SK-N-SH treated with all-trans-retinoic acid at 6 μM for 48 hours (cell line): ENCODE measurements at regions not wholly inside any gene's neighbourhood (a gene's known extent, or its start where the extent isn't known, plus 50 kb on each side); places are given as distances from the start of the nearest gene placed in this dataset.

Experiments
- ARNTL ChIP-seq: fragments of 450-650 bp; formaldehyde crosslinking; IDR thresholded peaks from 2 replicates; pipeline ENCODE4 v1.5.0; 2020; ENCODE audit warnings: low read depth, mild to moderate bottlenecking, moderate library complexity, borderline replicate concordance
- ISL1 ChIP-seq: fragments of 250-450 bp; sonication (Bioruptor Pico); IDR thresholded peaks from 2 replicates; pipeline ENCODE4 v2.1.2; 2022; ENCODE audit warnings: mild to moderate bottlenecking, moderate library complexity
- RARB ChIP-seq: fragments of 250-450 bp; sonication (Bioruptor Pico); IDR thresholded peaks from 2 replicates; pipeline ENCODE4 v1.8.0; 2021; ENCODE audit warnings: mild to moderate bottlenecking, moderate library complexity
- SNAI2 ChIP-seq: fragments of 250-450 bp; sonication (Bioruptor Pico); IDR thresholded peaks from 2 replicates; pipeline ENCODE4 v1.5.0; 2020; ENCODE audit warnings: mild to moderate bottlenecking, moderate library complexity
- TCF4 ChIP-seq: fragments of 250-450 bp; sonication (Bioruptor Pico); IDR thresholded peaks from 2 replicates; pipeline ENCODE4 v1.8.0; 2021; ENCODE audit warnings: mild to moderate bottlenecking, moderate library complexity, borderline replicate concordance
- TOX ChIP-seq: fragments of 250-450 bp; sonication (Bioruptor Pico); IDR thresholded peaks from 2 replicates; pipeline ENCODE4 v1.8.0; 2021; ENCODE audit warnings: mild to moderate bottlenecking, moderate library complexity, borderline replicate concordance
- ZNF8 ChIP-seq: fragments of 450-650 bp; formaldehyde crosslinking; IDR thresholded peaks from 2 replicates; pipeline ENCODE4 v1.5.0; 2020; ENCODE audit warnings: mild to moderate bottlenecking, moderate library complexity
- TF ChIP-seq, protein P1 (sequence below): fragments of 250-450 bp; sonication (Bioruptor Pico); IDR thresholded peaks from 2 replicates; pipeline ENCODE4 v1.5.1; 2021; ENCODE audit warnings: mild to moderate bottlenecking, moderate library complexity
- TF ChIP-seq, protein P2 (sequence below): fragments of 250-450 bp; sonication (Bioruptor Pico); IDR thresholded peaks from 2 replicates; pipeline ENCODE4 v1.5.1; 2020; ENCODE audit warnings: low read depth, mild to moderate bottlenecking, moderate library complexity

DNA sequence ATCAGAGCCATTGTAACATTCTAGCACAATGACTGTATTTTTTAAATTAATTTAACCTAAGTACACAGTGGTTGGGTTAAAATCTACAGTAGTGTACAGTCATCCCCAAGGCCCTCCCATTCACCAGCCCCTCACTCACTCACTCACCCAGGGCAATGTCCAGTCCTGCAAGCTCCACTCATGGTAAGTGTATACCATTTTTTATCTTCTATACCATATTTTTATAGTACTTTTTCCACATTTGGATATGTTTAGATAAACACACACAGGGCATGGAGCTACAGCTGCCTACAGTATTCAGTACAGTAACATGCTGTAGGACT lies 72.1 kb downstream of the COPS8 start:
- TF ChIP-seq, protein P1, sequence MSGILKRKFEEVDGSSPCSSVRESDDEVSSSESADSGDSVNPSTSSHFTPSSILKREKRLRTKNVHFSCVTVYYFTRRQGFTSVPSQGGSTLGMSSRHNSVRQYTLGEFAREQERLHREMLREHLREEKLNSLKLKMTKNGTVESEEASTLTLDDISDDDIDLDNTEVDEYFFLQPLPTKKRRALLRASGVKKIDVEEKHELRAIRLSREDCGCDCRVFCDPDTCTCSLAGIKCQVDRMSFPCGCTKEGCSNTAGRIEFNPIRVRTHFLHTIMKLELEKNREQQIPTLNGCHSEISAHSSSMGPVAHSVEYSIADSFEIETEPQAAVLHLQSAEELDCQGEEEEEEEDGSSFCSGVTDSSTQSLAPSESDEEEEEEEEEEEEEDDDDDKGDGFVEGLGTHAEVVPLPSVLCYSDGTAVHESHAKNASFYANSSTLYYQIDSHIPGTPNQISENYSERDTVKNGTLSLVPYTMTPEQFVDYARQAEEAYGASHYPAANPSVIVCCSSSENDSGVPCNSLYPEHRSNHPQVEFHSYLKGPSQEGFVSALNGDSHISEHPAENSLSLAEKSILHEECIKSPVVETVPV = no peak
- TF ChIP-seq ISL1 (CRISPR knock-in tag) (no peak), RARB (no peak), TOX (CRISPR knock-in tag) (no peak), SNAI2 (CRISPR knock-in tag) (no peak), ZNF8 (CRISPR knock-in tag) (no peak), ARNTL (CRISPR knock-in tag) (no peak), TCF4 (CRISPR knock-in tag) (no peak)
- TF ChIP-seq, protein P2, sequence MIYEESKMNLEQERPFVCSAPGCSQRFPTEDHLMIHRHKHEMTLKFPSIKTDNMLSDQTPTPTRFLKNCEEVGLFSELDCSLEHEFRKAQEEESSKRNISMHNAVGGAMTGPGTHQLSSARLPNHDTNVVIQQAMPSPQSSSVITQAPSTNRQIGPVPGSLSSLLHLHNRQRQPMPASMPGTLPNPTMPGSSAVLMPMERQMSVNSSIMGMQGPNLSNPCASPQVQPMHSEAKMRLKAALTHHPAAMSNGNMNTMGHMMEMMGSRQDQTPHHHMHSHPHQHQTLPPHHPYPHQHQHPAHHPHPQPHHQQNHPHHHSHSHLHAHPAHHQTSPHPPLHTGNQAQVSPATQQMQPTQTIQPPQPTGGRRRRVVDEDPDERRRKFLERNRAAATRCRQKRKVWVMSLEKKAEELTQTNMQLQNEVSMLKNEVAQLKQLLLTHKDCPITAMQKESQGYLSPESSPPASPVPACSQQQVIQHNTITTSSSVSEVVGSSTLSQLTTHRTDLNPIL = no peak
